D721Med (cell line): ENCODE measurements at regions not wholly inside any gene's neighbourhood (a gene's known extent, or its start where the extent isn't known, plus 50 kb on each side); places are given as distances from the start of the nearest gene placed in this dataset.

Experiments used
- DNase-seq: peaks from one replicate; pipeline ENCODE4 v3.0.0; 2011; ENCODE audit warnings: low spot score; ENCODE audit not compliant: insufficient read length
- FAIRE-seq: peaks from 2 replicates; lab custom pipeline; 2011; peaks lifted over from hg19 to GRCh38; lab: Jason Lieb, UNC
- TF ChIP-seq, protein P1 (sequence below): IDR thresholded peaks from 2 replicates; pipeline ENCODE4 v1.5.1; 2012; ENCODE audit warnings: mild to moderate bottlenecking, control low read depth; ENCODE audit not compliant: insufficient read depth; ENCODE audit errors: missing control alignments

GRCh38 chr10:28241741-28242399, 61.0 kb downstream of the MPP7 start:
- TF ChIP-seq, protein P1, sequence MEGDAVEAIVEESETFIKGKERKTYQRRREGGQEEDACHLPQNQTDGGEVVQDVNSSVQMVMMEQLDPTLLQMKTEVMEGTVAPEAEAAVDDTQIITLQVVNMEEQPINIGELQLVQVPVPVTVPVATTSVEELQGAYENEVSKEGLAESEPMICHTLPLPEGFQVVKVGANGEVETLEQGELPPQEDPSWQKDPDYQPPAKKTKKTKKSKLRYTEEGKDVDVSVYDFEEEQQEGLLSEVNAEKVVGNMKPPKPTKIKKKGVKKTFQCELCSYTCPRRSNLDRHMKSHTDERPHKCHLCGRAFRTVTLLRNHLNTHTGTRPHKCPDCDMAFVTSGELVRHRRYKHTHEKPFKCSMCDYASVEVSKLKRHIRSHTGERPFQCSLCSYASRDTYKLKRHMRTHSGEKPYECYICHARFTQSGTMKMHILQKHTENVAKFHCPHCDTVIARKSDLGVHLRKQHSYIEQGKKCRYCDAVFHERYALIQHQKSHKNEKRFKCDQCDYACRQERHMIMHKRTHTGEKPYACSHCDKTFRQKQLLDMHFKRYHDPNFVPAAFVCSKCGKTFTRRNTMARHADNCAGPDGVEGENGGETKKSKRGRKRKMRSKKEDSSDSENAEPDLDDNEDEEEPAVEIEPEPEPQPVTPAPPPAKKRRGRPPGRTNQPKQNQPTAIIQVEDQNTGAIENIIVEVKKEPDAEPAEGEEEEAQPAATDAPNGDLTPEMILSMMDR = peak; percentile 97
- no peak for DNase-seq
- peak; percentile 85 for FAIRE-seq

- DNase-seq (no peak), FAIRE-seq (peak; percentile 11)
- TF ChIP-seq, protein P1 = no peak
Observed at GRCh38 chr10:28240400-28240799, 62.5 kb downstream of the MPP7 start.

DNA sequence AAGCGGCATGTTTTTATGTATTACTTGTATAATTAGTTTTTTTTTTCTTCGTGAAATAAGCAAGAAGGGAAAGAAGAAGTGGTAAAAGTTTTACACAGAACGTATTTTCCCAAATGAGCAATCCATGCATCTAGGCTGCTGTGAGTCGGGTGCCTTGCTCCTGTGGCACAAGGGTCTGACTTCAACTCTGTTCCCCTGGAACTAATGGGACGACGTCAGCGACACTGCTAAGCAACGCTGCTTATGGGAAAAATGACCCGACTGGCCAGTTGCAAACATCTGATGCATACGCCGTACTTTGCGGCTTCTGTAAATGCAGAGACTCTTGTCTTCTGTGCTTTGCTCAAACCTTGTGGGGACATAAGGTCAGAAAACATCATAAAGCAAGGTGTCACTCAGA, 66.3 kb downstream of the MPP7 start:
- TF ChIP-seq, protein P1 = no peak
- FAIRE-seq = no peak
- DNase-seq = no peak

GRCh38 chr10:28220811-28221210, 82.1 kb downstream of the MPP7 start:
- TF ChIP-seq, protein P1 = no peak
- FAIRE-seq (no peak), DNase-seq (no peak)

DNA sequence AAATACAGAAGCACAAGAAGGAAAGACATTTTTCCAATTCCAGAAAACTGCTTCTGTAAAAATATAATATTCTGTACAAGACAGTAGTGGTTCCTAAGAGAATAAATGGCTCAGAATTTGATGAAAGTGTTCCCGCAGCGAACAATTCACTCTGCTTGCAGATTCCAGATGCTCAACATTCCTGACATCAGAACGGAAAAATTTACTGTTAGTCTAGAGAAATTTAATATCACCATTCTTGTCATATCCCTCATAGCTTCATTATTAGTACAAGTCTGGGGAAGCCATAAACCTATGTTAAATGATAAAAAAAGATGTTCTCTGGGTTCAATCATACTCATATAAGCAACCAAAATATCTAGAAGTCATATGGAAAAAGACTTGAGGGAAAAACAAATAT, 83.6 kb downstream of the MPP7 start:
- FAIRE-seq (no peak), DNase-seq (no peak)
- TF ChIP-seq, protein P1 = no peak

DNA sequence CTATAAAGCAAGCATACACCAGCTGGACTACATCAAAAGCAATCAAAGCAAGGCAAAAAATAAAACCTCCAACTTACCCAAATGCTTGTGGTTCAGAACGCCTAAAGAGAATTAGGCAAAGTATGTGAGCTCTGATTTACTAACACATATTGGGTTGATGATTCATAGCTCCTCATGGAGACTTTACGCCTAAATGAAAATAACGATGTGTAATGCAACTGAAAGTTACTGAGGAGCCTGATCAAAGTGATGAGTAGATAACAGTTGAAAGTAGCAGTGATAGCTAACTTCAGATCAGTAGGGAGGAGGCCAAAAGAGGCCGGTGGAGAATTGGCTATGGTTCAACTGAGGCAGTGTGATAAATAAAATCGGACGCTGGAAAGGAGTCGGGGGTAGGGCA, 85.0 kb downstream of the MPP7 start:
- FAIRE-seq (no peak), DNase-seq (no peak)
- TF ChIP-seq, protein P1 = no peak

DNA sequence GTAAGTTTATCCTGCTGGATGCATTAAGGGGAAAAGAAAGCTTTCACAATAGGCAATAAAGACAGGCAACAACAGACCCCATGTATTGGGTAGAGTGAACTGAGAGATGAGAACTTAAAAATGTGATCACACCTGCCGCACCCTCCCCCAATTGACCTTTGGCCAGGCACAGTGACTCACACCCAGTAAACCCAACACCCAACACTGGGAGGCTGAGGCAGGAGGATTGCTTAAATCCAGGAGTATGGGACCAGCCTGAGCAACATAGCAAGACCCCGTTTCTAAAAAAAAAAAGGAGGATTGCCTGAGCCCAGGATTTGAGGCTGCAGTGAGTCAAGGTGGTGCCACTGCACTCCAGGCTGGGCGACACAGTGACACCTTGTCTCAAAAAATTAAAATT, 86.9 kb downstream of the MPP7 start:
- TF ChIP-seq, protein P1 = no peak
- FAIRE-seq = no peak
- no peak for DNase-seq
